Hematopoietic multipotent progenitor cell treated with erythropoietin and hydrocortisone succinate and interleukin-3 and kit ligand, for 8 days (in vitro differentiated cells): ENCODE measurements at regions not wholly inside any gene's neighbourhood (a gene's known extent, or its start where the extent isn't known, plus 50 kb on each side); places are given as distances from the start of the nearest gene placed in this dataset.
A peak's percentile ranks its signal among the peaks of the same experiment; 100 is the strongest.

Source experiments
- DNase-seq: peaks from one replicate; pipeline ENCODE4 v3.0.0-alpha.2; 2015

DNA sequence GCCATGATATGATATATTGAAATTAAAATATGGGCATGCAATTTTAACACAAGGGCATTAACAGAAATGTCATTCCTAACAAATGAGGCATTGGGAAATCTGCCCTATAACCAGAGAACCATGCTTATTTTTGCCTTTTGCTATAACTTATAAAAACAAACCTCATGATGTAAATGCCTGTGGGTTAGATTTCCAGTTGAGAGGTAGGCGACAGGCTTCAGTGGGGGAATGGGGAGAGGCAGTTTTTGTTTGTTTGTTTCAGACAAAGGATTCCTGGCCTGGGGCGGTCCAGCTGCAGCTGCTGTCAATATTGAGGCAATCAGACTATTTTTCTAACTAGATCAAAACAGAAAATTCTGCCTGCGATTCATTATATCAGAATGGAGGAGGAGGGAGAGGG is 490.4 kb upstream of the CFAP20DC start:
- no peak for DNase-seq

DNA sequence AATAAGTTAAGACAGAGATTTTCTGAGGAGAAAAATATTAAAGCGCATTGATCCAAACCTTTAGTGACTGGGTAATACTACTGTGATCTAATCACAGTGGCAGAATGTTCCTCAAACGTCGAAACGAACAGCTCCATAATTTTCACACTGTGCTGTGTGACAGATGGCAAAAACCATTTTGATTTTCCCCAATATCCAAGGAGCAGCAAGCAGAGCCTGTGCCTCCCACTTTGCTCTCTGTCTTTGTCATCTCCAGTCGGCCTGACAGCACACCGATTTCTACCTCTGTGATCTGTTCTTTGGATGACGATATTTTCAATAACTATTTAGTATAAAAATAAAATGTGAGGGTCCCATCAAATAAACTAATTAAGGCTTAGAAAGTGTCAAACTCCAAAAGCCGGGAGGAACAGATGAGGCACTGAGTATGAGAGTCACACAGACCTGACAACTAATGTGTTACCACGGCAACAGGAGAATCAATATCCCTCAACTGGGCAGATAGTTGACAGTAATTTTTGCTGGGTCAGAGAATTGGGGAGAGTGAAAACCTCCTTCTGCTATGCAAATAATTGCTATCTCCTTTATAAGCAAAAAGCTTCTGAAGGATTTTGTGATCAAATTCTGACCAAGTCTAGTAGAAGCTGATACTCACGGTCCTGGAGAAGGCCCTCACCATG is 489.1 kb upstream of the CFAP20DC start:
- DNase-seq, result no peak

DNA sequence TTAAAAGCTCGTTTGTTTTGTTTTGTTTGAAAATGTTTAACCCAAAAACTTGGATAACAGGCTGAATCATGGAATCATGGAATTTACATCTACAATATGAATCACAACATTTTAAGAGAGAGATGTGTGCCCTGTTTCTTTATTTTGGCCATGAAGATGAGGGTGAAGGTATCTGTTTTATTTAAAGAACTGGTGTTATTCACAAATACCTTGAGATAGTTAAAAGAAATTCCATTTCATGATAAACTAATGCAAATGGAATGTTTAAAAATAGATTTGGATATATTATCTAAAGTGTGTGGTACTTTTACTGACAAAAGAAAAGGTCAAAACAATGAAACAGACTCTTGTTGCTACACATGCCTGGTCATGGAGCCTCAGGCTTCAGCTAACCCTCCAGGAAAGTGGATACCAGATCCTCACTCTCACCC is 486.0 kb upstream of the CFAP20DC start:
- DNase-seq, result no peak

DNA sequence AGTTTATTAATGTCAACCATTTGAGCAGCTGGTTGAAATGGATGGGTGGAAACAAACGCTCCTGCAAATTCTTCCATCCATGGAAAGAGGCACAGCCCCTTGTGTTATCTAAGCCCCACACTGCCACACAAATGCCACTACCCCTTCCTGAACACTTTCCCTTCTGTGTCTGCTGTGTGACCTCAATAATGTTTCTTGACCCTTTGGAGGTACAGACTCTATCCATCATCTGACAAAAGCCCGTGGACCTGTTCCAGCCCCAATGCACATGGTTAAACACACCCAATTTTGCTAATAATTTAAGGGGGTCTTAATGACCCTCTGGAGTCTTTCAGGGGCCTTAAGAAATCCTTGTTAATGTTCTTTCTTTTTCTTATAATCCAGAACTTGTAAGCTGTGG is 482.2 kb upstream of the CFAP20DC start:
- no peak for DNase-seq

DNA sequence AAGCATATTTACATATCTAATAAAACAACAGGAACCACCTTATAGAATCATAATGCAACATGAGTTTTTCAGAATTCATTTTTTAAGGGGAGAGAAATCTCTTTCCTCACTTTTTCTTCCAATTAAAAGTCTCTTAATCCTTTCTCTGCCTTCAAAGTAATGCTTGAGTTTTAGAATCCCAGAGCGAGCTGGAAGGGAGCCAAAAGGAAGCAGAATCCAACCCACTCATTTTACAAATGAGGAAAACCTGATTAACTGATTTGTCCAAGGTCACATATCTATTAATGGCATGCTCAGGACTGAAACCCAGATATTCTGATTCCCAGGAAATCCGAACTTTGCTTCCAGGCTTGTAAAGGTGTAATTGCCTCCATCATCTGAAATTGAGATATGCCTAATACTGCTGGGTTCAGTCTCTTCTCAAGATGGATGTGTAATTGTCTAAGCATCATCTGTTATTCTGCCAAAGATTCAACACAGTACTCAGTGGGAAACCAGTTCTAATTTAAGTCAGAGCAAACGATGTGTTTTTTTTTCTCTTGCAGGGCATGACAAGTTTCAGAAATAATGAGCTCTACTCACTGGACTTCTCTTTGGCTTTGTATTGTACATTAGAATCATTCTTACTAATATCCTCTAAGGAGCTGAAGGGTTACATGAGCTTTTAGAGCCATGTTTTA is 481.4 kb upstream of the CFAP20DC start:
- DNase-seq, result no peak

DNA sequence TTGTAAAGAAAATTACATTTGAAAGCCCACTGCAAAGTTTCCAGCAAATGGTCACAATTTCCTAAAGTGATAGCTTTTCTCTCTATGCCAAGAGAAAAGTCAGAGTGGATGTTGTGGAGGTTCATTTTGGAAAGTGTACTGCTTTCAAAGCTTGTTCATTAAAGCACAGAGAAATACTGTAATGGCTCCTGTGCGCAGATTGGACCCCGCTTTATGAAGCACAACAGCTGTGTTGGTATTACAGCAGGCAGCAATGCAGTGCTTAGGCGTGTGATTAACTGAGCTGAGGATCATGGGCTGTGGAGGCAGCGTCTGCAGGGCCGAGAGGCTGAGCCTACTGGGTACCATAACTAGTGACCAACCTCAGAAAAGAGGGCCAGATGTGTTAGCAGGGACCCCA is 478.4 kb upstream of the CFAP20DC start:
- DNase-seq, result no peak

DNA sequence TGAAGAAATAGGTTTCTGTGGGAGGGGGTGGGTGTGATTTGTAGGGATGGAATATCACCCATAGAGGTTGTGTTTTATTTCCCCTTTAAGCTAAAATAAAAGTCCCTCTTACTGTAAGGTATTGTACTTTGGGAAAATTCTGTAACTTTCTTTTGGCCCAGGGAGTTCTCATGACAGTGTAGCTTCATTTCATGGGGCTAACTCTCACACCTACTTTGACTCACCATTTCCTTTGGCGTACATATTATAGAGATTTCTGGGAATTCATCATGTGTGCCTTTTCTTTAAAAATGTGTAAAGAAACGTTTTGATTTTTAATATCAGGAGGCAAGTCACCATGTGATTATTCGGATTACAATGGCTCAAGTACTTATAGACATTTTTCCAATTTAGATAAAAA is 477.7 kb upstream of the CFAP20DC start:
- no peak for DNase-seq

DNA sequence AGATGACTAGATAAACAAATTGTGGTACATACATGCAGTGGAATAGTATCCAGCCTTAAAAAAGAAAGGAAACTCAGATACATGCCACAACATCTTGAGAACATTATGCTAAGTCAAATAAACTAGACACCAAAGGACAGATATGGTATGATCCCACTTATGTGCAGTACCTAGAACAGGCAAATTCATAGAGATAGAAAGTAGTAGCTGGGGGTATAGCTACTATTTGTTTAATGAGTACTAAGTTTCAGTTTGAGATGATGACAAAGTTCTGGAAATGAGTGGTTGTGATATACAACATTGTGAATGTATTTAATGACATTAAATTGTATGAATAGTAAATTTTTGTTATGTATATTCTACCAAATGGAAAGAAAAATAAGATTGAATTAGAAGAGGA is 477.2 kb upstream of the CFAP20DC start:
- DNase-seq, result no peak

DNA sequence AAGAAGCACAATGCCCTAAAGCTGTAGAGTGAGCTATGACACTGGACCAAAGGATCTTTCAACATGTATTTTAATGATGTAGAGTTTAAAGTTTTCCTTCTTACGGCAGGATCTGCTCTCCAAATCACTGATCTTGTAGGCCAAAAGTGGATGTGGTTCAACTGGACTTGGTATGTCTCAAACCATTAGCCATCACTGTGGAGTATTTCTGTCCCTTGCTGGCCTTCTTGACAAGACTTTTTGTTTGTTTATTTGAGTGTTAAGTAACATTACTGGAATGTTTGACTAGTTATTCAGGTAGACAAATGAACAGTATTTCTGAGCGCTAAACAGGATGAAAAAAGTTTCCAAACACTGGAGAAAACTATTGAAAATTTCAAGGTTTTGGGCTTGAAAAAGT is 472.7 kb upstream of the CFAP20DC start:
- DNase-seq, result no peak

DNA sequence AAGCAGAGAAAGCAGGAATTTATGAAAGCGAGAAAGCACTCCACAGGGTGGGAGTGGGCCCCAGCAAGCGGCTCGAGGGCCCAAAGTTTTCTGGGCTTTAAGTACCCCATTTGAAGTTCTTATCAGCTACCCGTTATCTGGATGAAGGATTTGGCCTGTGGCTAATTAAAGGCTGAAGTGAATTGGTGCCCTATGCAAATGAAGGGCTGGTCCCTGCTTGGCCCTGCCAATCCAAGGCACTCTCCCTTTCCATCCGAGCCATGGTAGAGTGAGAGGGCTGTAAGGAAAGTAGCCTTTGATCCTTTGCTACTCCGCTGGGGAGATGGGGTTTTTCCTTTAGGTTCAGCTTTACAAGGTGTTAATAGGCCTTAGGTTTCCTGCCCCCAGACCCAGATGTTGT is 469.3 kb upstream of the CFAP20DC start:
- DNase-seq, result no peak

DNA sequence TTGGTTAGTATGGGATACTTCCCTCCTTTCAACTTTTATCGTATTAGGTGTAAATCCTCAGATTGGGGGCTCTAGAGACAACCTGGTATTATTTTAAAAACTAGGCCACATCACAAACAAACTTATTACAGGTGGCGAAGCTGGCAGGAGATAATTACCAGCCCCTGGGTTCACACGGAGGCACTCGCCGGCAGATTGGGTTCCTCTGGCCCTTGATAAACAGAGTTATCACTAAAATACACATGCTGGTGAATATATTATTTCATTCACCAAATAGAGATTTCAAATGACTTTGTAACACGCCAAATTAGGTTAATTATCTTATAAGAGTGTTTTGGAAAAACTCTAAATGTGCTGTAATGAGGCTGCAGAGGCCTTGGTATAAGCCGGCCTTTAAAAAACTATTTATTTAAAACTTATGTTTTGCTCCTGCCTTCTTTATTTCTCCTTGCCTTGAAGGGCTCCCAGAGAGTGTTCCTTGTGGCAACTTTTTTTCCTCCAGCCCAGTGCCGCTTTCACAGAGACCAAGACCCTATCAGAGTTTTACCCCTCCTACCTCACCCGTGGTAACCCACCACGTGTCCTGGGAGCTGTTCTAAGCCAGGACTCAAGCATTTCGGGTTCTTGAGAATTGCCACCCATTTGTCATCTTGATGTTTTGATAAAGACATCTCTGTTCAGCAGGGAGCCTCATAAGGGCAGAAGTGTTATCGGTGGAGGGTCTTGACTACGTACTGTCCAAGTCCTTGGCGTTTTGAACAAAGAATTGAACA is 468.6 kb upstream of the CFAP20DC start:
- peak; percentile 80 for DNase-seq

DNA sequence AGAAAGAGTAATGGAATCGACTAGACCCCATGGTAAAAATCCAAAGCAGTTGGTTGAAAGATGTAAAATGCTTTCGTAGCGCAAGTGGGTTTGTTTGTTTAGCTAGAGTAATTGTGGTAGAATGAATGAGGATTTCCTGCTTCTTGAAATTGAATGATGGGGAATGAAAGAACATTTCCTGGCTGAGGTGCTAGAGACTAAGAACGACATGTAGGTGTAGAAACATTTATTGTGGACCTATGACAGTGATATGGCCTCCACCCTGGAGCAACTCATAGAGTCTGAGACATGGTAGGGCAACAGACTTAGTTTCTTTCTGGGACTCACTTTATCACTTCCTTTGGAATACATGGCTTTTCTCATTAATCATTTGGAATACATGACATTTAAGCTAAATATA is 467.6 kb upstream of the CFAP20DC start:
- no peak for DNase-seq

DNA sequence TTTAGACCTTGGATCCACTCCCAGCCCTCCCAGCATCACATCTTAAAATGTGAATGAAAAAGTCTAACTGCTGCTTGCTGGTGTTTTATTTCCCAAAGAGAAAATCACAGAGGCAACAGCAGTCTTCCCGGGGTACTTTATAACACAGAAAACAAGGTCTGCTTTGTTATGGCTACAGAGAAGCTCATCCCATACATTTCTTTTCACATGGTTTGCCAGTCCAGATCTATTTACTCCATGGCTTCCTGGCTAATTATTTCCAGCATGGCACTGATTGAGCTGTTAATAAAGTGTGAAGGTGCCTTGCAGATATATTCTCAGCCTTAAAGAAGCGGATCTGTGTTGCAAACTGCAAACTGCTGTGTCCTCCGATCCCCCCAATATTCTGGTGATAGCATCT is 466.1 kb upstream of the CFAP20DC start:
- no peak for DNase-seq

DNA sequence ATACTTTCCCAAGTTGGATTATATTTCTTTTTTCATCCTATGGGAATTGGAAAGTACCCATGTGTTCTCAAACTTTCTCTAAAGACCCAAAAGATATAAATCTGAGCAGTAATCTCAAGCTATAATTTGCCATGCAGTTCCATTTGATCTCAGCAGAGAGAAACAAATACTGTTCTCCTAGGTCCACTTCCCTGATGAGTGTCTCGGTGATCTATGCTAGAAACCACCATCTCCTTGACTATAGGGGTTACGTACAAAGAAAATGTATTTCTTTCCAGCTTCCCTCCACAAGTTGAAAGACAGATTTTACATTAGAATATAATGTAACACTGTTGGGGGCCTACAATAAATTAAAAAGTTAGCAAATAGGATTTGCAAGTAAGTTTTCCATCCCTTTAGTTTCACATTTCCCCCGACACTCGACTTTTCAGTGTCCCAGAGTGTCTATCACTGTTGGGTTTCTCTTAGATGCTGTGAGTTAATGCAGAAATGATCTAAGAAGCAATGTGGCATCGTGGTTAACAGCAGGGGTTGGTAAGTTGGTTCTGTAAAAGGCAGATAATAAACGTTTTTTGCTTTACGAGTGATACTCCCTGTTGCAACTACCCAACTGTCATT is 465.1 kb upstream of the CFAP20DC start:
- DNase-seq, result peak; percentile 72

DNA sequence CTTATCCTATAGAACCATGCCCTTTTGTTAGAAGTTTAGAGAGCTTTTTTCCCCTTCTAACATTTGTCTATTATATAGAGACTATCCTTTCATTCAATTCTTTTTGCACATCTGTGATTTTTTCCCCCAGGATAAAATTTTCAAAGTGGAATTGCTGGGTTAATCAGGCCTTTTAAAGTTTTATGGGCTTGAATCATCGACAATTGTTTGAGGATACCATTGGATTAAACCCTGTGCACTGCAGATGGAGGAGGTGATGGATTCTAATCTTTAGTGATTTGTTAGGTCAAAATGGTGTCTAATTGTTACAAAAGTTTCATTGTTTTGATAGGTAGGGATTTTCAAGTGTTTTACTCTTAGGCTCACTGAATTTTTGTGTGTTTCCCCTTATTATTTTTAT is 463.7 kb upstream of the CFAP20DC start:
- no peak for DNase-seq

DNA sequence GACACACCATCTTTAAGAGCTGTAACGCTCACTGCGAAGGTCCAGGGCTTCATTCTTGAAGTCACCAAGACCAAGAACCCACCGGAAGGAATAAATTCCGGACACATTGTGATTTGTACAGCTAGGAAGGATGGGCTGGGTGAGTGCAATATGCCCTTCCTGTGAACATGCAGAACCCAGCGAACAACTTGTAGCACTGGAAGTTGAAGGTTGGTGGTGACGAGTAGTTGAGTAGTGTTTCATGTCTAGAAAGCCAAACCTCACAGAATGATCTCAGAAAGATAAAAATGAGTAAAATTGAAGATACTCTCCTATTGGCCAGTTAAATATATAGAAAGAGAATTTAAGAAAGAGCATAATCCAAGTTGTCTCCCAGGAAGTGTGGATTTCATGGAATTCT is 462.2 kb upstream of the CFAP20DC start:
- no peak for DNase-seq

DNA sequence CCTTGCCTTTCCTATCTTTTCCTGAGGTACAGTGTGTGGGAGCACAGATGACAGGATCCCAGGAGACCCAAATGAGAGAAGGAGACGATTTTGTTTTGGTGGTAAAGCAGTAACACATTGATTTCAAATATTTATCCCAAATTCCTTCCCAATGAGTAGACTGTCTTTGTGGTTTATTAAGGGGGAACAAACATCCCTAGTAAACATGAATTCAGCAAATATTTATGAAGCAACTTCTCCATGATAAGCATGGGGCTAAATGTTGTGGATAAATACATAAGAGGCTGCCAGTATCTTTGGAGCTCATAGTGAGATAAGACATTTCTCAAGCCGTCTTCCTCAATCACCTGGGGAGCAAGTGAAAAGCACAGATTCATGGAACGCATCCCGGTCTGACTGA is 460.8 kb upstream of the CFAP20DC start:
- DNase-seq, result no peak

DNA sequence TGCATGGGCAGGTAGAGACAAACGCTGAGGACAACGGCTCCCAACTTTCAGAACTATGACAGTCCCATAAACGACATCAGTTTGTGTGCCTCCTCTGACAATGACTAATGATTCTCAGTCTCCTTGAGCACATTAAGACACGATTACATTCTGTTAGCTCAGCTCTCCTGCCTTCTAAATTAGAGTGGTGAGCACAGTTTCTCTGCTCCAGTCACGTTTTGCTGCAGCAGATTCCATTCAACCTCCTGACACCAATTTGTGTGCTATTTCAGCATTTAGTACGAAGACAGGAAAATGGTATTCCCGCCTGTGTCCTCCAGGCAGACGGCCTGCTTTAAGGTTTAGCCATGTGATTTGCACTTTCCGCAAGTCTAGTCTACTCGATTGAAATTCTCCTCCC is 458.4 kb upstream of the CFAP20DC start:
- DNase-seq, result no peak

DNA sequence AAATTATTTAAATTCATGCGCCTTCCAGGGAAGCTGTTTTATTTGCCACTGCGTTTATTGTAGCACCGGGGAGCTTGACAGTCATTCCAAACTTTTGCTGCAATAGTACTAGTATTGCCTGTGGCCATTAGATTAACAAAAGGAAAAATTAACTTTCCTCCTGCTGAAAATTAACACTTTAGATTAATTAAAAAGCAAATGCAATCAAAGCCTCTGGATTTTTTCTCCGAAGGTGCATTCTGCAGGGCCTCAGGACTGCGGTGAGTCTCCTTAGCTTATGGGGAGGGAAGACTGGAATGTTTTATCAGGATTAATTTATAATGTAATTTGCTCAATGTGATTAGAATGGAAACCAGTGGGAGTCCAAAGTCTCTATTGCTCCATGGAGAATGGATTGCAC is 456.4 kb upstream of the CFAP20DC start:
- no peak for DNase-seq

DNA sequence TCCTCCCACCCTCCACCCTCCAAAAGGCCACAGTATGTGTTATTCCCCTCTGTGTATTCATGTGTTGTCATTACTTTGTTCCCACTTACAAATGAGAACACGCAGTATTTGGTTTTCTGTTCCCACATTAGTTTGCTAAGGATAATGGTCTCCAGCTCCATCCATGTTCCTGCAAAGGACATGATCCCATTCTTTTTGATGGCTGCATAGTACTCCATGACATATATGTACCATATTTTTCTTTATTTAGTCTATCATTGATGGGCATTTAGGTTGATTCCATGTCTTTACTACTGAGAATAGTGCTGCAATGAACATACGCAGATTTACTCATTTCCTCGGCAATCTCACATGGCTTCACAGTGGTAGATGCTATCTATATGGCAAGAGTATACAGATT is 453.6 kb upstream of the CFAP20DC start:
- DNase-seq, result no peak

DNA sequence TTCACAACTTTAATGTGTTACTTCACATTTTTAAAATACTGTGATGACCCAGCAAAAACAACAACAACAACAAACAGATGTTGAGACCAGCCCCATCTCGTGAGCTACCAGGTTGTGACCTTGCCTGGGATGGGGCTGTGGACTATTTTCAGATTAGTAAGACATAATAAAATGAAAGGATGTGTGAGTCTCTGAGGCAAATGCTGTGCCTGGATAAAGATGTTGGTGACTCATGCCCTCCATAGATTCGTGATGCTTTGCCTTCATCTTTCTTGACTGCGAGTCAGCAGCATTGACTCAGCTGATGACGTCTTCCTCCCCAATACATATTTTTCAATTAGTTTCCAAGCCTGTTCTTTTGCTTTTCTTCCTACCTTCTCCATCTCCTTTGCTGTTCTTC is 453.0 kb upstream of the CFAP20DC start:
- no peak for DNase-seq

DNA sequence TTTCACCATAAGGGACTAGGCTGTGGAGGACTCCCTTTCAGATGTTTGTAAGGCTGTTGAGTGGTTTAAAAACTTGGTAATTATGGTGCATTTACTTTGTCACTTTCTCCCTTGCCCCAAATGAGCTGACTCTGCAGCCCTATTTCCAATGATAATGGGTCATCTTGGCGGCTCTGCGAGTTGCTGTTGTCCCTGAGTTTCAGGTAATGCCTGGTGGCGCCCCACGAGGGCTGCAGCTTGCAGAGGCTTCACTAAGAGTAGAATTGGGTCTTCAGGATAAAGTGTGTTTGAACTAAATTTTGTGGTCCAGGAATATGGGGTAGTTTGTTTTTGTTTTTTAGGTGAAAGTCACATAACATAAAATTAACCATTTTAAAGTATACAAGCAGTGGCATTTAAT is 450.1 kb upstream of the CFAP20DC start:
- no peak for DNase-seq

DNA sequence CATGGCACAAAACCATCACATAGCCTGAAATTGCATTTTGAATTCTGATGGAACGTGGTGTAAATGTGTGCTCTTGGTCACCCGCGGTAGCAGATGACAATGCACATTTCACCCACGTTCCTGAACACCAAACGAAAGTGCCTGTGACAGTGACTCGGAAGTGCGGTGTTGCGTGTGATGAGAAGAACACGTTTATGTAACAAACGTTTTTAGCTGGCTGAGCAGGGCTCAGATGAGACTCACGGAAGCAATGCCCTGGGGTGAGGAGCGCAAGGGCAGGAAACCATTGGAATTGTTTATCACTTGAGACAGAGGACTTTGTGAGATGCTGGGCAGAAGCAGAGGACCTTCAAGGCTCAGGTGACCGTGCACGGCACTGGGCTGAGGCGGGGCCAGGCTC is 449.2 kb upstream of the CFAP20DC start:
- DNase-seq, result no peak

DNA sequence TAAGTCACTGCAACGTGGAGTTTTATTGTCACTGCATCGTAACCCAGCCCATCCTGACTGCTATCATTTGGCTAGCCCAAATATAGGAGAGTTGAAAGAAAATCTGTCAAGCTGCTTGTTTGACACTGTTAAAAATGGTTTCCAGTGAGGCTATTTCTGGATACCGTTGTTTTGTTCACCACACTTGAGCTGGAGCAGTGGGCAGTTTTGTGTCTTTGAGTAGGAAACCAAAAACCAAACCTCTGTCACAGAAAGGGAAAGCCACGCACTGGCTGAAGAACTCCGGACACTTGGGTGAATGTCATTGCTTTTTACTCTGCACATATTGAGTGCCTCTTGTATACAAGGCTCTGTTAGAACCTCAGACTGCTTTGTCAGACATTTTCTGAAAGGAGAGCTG is 446.4 kb upstream of the CFAP20DC start:
- DNase-seq, result no peak
